ENCODE measurements at regions not wholly inside any gene's neighbourhood (a gene's known extent, or its start where the extent isn't known, plus 50 kb on each side); places are given as distances from the start of the nearest gene placed in this dataset.

GRCh38 chr10:9634466-9634865, 1383.2 kb upstream of the CELF2 start:
- DNase-seq: no peak

GRCh38 chr10:9635691-9636090, 1382.0 kb upstream of the CELF2 start:
- no peak for DNase-seq

- no peak for DNase-seq
Observed at GRCh38 chr10:9636216-9636615, 1381.5 kb upstream of the CELF2 start.

- DNase-seq: no peak
Observed at GRCh38 chr10:9643782-9644181, 1373.9 kb upstream of the CELF2 start.

GRCh38 chr10:9645404-9645803, 1372.3 kb upstream of the CELF2 start:
- no peak for DNase-seq

- DNase-seq: no peak
Observed at GRCh38 chr10:9645928-9646600, 1371.6 kb upstream of the CELF2 start.

GRCh38 chr10:9654261-9654660, 1363.4 kb upstream of the CELF2 start:
- DNase-seq: no peak

- no peak for DNase-seq
Observed at GRCh38 chr10:9656386-9656785, 1361.3 kb upstream of the CELF2 start.

- no peak for DNase-seq
Observed at GRCh38 chr10:9656996-9657395, 1360.7 kb upstream of the CELF2 start.

- no peak for DNase-seq
Observed at GRCh38 chr10:9657530-9657929, 1360.1 kb upstream of the CELF2 start.

- no peak for DNase-seq
Observed at GRCh38 chr10:9668411-9668810, 1349.3 kb upstream of the CELF2 start.

GRCh38 chr10:9670911-9671310, 1346.8 kb upstream of the CELF2 start:
- no peak for DNase-seq

- no peak for DNase-seq
Observed at GRCh38 chr10:9681655-9682054, 1336.0 kb upstream of the CELF2 start.

GRCh38 chr10:9682802-9683201, 1334.9 kb upstream of the CELF2 start:
- DNase-seq: no peak

GRCh38 chr10:9684186-9684585, 1333.5 kb upstream of the CELF2 start:
- no peak for DNase-seq

- no peak for DNase-seq
Observed at GRCh38 chr10:9685596-9685995, 1332.1 kb upstream of the CELF2 start.

GRCh38 chr10:9688711-9689110, 1329.0 kb upstream of the CELF2 start:
- DNase-seq: no peak

- no peak for DNase-seq
Observed at GRCh38 chr10:9707216-9707615, 1310.5 kb upstream of the CELF2 start.

- no peak for DNase-seq
Observed at GRCh38 chr10:9709849-9710248, 1307.8 kb upstream of the CELF2 start.

GRCh38 chr10:9712393-9712792, 1305.3 kb upstream of the CELF2 start:
- no peak for DNase-seq

GRCh38 chr10:9719246-9719645, 1298.4 kb upstream of the CELF2 start:
- no peak for DNase-seq

GRCh38 chr10:9733766-9734165, 1283.9 kb upstream of the CELF2 start:
- DNase-seq: no peak

GRCh38 chr10:9734218-9734617, 1283.5 kb upstream of the CELF2 start:
- DNase-seq: no peak

GRCh38 chr10:9735731-9736130, 1281.9 kb upstream of the CELF2 start:
- no peak for DNase-seq

GRCh38 chr10:9743639-9744038, 1274.0 kb upstream of the CELF2 start:
- no peak for DNase-seq

- no peak for DNase-seq
Observed at GRCh38 chr10:9745158-9745557, 1272.5 kb upstream of the CELF2 start.
